HUES64 (cell line): ENCODE measurements at regions not wholly inside any gene's neighbourhood (a gene's known extent, or its start where the extent isn't known, plus 50 kb on each side); places are given as distances from the start of the nearest gene placed in this dataset.
A peak's percentile ranks its signal among the peaks of the same experiment; 100 is the strongest.

Experiments used
- H3K27ac ChIP-seq: 2 replicates; pipeline ENCODE4 v1.7.0; 2013; ENCODE audit warnings: low read depth, low read length, inconsistent platforms
- H3K27me3 ChIP-seq: 2 replicates; pipeline ENCODE4 v1.6.1; 2013; ENCODE audit warnings: mild to moderate bottlenecking, low read length; ENCODE audit not compliant: insufficient read depth
- H3K36me3 ChIP-seq: 2 replicates; pipeline ENCODE4 v1.6.1; 2013; ENCODE audit warnings: mild to moderate bottlenecking, low read length; ENCODE audit not compliant: insufficient read depth
- H3K4me1 ChIP-seq: 2 replicates; pipeline ENCODE4 v1.6.1; 2013; ENCODE audit warnings: mild to moderate bottlenecking, low read length, moderate library complexity; ENCODE audit not compliant: insufficient read depth
- H3K4me3 ChIP-seq: 2 replicates; pipeline ENCODE4 v1.5.1; 2013; ENCODE audit warnings: mild to moderate bottlenecking, low read length, moderate library complexity
- H3K9ac ChIP-seq: 2 replicates; pipeline ENCODE4 v1.6.1; 2013; ENCODE audit warnings: mild to moderate bottlenecking, low read depth, low read length
- H3K9me3 ChIP-seq: 2 replicates; pipeline ENCODE4 v1.6.1; 2013; ENCODE audit warnings: low read depth, low read length; ENCODE audit not compliant: insufficient read depth
- WGBS: fragments of 150-250, 120-280 bp; methylation state at CpG from one replicate; pipeline ENCODE4 v1.1.7; 2013; ENCODE audit warnings: missing lambda C conversion rate; 5-methylcytosine and 5-hydroxymethylcytosine counted together

DNA sequence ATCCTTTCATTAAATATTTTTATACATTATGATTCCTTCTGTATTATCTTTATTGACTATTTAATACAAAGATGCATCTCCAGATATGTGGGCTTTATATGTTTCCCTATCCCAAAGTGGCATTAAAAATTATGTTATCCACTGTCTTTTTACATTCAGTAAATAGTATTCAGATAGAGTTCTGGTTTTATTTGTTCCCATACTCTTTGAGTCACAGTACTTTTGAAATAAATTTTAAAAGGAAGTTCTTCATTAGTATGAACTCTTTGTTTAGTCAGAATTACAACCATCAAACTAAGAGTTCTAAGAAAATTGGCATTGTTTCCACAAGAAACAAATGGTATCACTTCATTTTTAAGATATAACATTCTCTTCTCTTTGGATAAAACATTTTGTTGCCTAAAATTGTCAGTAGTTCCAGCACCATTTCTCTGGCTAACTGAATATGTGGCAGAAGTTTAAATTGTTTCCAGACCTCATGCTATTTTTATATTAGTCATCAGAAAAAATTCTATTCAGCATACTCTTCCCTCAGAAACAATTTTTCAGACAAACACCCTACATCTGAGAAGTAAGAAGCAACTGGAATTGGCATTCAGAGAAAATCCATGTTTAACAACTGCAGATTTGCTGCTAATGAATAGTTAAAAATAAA, 88.5 kb upstream of the COL5A2 start:
- Histone ChIP-seq H3K9ac (no peak overlapping the region), H3K27ac (no peak overlapping the region), H3K27me3 (no peaks in the 10 kb centered on the region), H3K9me3 (0 out of 2 replicates have a peak, but pooled peaks cover 4% of the 10 kb centered on the region), H3K36me3 (no peaks in the 10 kb centered on the region), H3K4me1 (no peaks in the 10 kb centered on the region), H3K4me3 (no peak overlapping the region)

DNA sequence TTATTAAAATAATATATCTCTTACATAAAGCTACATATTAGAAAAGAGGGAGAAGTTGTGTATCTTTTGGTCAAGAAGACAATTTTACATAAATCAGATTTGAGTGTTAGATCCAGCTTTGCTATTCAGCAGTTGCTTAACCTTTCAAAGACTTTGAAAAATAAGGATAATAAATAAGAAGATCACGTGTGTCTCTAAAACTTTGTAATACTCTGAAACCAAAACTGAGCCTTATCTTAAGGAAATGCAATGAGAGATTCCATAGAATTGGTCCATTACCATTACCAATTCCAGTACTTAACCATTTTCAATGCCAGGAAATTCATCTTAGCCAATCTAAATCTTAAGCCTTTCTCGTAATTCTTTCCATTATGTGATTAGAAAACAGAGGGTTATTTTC, 89.2 kb upstream of the COL5A2 start:
- no peak overlapping the region for H3K27ac ChIP-seq

DNA sequence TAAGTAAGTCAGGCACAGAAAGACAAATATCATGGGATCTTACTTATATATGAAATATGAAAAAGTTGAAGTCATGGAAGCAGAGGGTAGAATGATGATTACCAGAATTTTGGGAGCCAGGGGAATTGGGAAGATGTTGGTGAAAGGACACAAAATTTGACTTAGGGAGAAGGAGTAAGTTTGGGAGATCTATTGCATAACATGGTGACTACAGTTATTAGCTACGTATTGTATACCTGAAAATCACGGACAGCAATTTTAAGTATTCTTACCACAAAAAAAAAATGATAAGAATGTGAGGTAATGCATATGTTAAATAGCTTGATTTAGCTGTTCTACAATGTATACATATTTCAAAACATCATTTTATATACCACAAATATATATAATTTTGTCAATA, 94.2 kb upstream of the COL5A2 start:
- Histone ChIP-seq H3K27ac (no peak overlapping the region), H3K4me1 (no peaks in the 10 kb centered on the region), H3K9me3 (no peaks in the 10 kb centered on the region), H3K36me3 (no peaks in the 10 kb centered on the region), H3K9ac (no peak overlapping the region), H3K4me3 (no peak overlapping the region), H3K27me3 (no peaks in the 10 kb centered on the region)
- WGBS: no CpG with 5 or more reads among the region's 2 CpGs

More for the DNA sequence above, 89.2 kb upstream of the COL5A2 start:
- H3K36me3 ChIP-seq: no peaks in the 10 kb centered on the region
- H3K9ac ChIP-seq: no peak overlapping the region
- no peaks in the 10 kb centered on the region for H3K4me1 ChIP-seq
- H3K9me3 ChIP-seq: 0 out of 2 replicates have a peak, but pooled peaks cover 4% of the 10 kb centered on the region
- no peaks in the 10 kb centered on the region for H3K27me3 ChIP-seq
- 92% methylated on average over 1 of the region's 2 CpGs for WGBS
- no peak overlapping the region for H3K4me3 ChIP-seq

DNA sequence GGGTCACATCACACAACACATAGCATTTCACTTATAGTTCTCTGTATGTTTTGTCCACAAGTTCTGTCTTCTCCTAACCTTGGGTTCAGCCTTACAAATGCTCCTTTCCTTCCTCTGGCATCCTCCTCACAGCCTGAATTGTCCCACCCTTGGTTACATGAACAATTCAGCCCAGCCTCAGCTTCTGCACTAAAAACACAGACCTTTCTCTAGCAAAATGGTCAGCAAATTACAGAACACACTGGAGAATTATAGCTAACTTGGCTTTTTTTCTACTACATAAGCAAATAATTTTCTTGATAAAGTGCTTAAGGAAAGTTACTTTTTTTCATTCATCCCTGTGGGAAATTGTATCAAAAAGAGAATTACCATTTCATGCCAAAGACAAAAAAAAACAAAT, 94.8 kb upstream of the COL5A2 start:
- H3K4me1 ChIP-seq: no peaks in the 10 kb centered on the region
- no peak overlapping the region for H3K4me3 ChIP-seq
- no peaks in the 10 kb centered on the region for H3K36me3 ChIP-seq
- H3K9ac ChIP-seq: no peak overlapping the region
- H3K27me3 ChIP-seq: no peaks in the 10 kb centered on the region
- H3K9me3 ChIP-seq: no peaks in the 10 kb centered on the region
- H3K27ac ChIP-seq: no peak overlapping the region

DNA sequence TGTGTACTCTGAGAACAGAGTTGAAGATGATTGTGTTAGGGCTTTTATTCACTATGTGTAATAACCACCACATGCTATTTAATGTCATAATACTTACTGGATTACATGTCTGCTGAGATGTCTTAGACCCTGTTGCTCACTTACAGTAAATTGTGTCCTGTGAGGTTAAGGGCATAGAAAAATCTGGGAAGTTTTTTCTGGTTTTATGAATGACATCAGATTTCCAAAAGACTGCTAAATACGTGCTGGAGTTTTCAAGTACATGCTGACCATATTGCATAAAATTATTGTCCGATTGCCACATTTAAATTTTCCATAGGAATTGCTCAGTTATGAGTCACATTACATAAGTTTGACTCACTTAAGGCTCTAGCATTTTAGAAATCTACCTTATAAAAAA, 96.7 kb upstream of the COL5A2 start:
- H3K4me3 ChIP-seq: no peak overlapping the region
- H3K36me3 ChIP-seq: no peaks in the 10 kb centered on the region
- WGBS: 93% methylated on average over 2 of the region's 2 CpGs
- no peak overlapping the region for H3K27ac ChIP-seq
- no peaks in the 10 kb centered on the region for H3K9me3 ChIP-seq
- H3K9ac ChIP-seq: no peak overlapping the region
- no peaks in the 10 kb centered on the region for H3K4me1 ChIP-seq
- no peaks in the 10 kb centered on the region for H3K27me3 ChIP-seq

DNA sequence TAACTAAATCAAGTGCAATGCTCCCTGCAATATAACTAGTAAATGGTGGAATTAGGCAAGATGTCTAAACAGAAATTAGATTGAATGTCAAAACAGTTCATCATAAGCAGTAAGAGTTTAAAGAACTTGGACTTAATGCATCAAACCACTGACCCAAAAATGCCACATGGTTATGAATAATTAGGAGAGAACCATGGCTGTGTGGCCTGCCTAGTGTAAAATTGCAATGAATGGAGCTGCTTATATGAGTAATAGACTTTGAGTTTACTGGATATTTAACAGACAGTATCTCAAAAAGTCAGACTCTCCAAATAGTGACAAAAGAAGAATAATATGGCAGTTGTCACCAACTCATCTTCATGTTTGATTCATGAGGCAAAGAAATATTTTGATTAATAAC, 101.6 kb upstream of the COL5A2 start:
- Histone ChIP-seq H3K9me3 (no peaks in the 10 kb centered on the region), H3K27me3 (no peaks in the 10 kb centered on the region), H3K36me3 (no peaks in the 10 kb centered on the region), H3K4me1 (no peaks in the 10 kb centered on the region; the same call in 1 of the 2 replicates), H3K4me3 (no peak overlapping the region), H3K27ac (no peak overlapping the region), H3K9ac (no peak overlapping the region)

DNA sequence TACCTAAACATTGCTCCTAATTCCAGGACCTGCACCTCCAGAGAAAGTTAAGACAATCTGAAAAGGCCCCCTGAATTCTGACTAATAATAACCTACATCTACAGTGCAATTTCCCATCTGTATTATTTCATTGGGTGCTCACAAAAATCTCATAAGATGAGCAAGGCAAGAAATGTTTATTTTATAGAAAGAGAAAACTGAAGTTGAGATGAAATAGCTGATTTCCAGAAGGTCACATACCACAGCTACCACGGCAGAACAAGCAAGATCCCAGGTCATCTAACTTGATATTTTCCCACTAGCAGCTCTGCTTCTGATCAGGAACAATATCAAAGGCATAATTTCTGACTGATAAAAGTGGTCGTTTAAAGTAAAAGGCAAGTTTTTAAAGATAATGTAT, 105.8 kb upstream of the COL5A2 start:
- H3K4me1 ChIP-seq: peaks cover 18% of the 10 kb centered on the region; the same call in 1 of the 2 replicates
- peaks cover 5% of the 10 kb centered on the region for H3K9me3 ChIP-seq
- 92% methylated on average over 2 of the region's 2 CpGs for WGBS
- H3K27ac ChIP-seq: no peak overlapping the region
- H3K9ac ChIP-seq: no peak overlapping the region
- H3K4me3 ChIP-seq: no peak overlapping the region
- H3K36me3 ChIP-seq: no peaks in the 10 kb centered on the region
- no peaks in the 10 kb centered on the region for H3K27me3 ChIP-seq

DNA sequence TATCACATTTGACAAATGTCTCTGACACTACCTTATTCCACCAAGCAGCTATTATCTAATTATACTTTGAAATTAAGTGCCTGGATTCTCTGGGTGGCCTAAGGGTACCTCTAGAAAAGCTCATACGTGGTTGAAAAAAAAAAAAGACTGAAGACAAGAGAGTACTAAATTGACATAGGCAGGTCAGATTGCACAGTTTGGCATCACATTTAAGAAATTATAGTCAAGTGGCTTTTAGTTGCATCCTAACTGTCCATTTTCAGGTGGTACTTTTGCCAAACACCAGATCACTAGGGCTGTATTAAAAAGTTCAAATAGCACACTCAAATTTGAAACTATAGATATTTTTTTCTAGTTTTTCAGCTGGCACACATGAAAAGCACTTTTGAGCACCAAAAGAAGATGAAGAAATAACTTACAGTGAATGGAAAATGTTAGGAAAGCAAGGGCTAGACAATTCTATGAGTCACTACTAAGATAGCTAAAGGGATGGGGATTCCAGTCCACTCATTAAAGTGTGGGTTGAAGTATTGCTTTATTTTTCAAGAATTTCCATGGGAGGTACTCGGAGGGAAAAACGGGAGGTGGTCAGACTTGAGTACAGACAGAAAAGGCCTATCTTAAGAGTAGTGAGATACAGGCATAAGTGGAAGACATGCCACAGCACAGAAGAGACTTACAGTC, 106.5 kb upstream of the COL5A2 start:
- H3K9ac ChIP-seq: no peak overlapping the region
- no peak overlapping the region for H3K27ac ChIP-seq
- H3K36me3 ChIP-seq: no peaks in the 10 kb centered on the region
- H3K9me3 ChIP-seq: peaks cover 5% of the 10 kb centered on the region
- WGBS: 86% methylated on average over 3 of the region's 3 CpGs
- H3K4me3 ChIP-seq: no peak overlapping the region
- peaks cover 18% of the 10 kb centered on the region; the same call in 1 of the 2 replicates for H3K4me1 ChIP-seq
- no peaks in the 10 kb centered on the region for H3K27me3 ChIP-seq

DNA sequence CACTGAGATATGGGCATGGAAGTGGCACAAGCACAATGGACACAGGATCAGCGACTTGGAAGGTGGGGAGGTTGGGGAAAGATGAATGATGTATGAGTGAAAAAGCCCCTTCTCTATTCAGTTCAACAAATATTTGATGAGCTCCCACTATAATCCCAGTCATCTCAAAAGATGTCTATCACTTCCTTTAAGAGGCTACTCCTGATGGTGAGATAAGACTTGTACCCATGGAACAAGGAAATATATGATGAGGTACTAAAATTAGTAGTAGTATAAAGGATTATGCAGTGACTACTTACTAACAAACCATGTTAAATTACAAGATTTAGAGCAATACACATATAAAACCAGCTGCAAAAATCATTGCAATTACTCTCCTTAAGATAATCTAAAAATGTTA, 107.8 kb upstream of the COL5A2 start:
- Histone ChIP-seq H3K36me3 (no peaks in the 10 kb centered on the region), H3K27me3 (no peaks in the 10 kb centered on the region), H3K27ac (peak overlapping the region; percentile 21; the same call in 1 of the 2 replicates), H3K9ac (no peak overlapping the region), H3K9me3 (peaks cover 5% of the 10 kb centered on the region), H3K4me3 (no peak overlapping the region), H3K4me1 (peaks cover 18% of the 10 kb centered on the region; the same call in 1 of the 2 replicates)
- 67% methylated on average over 1 of the region's 1 CpG for WGBS

DNA sequence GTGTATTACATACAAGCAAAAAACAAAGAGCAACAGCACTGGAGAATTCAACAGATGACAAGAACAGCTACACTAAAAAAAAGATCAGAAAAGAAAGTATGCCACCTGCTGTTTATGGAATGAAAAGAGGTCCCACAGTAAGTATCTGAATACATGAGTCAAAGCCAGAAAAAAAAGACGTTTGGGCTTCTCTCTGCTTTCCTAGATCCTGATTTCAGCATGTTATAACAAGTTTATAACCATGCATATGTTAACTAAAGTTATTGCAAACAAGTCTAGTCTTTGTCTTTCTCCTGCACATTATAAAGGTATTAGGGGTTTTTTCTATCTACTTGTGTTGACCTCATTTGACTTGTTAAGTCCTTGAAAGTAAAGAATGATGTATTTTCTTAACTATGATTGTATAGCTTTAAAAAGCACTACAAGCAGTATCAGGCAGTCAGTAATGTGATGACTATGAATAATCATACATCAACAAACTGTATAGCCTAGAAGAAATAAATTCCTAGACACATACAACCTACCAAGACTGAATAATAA, 108.5 kb upstream of the COL5A2 start:
- WGBS: 0% methylated on average over 1 of the region's 1 CpG
- H3K9ac ChIP-seq: no peak overlapping the region
- H3K4me1 ChIP-seq: peaks cover 18% of the 10 kb centered on the region; the same call in 1 of the 2 replicates
- peaks cover 5% of the 10 kb centered on the region for H3K9me3 ChIP-seq
- no peaks in the 10 kb centered on the region for H3K36me3 ChIP-seq
- no peaks in the 10 kb centered on the region for H3K27me3 ChIP-seq
- peak overlapping the region; percentile 21; the same call in 1 of the 2 replicates for H3K27ac ChIP-seq
- H3K4me3 ChIP-seq: no peak overlapping the region

DNA sequence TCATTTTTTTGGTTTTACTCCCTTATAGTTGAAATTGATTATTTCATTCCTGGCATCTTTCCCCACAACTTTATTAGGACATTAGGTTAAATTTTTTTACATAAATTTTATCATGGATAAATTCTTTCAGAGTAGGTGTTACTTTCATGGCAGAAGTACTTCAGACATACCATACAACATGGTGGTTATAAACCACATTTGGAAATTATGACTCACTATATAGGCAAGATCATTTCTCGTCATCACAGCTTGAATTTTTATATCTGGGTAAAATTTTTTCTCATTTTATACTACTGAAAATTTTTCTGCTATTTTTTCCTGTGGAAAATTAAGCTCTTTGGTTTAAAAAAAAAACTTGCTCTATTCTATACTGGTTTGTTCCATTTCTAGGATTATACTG, 111.9 kb upstream of the COL5A2 start:
- WGBS: no CpG with 5 or more reads among the region's 1 CpG
- H3K9me3 ChIP-seq: peaks cover 5% of the 10 kb centered on the region

More for the DNA sequence above, 111.9 kb upstream of the COL5A2 start:
- no peak overlapping the region for H3K4me3 ChIP-seq
- H3K36me3 ChIP-seq: no peaks in the 10 kb centered on the region
- H3K27ac ChIP-seq: no peak overlapping the region
- no peak overlapping the region for H3K9ac ChIP-seq
- H3K27me3 ChIP-seq: no peaks in the 10 kb centered on the region
- peaks cover 18% of the 10 kb centered on the region; the same call in 1 of the 2 replicates for H3K4me1 ChIP-seq
